ENCODE measurements at regions not wholly inside any gene's neighbourhood (a gene's known extent, or its start where the extent isn't known, plus 50 kb on each side); places are given as distances from the start of the nearest gene placed in this dataset.

DNA sequence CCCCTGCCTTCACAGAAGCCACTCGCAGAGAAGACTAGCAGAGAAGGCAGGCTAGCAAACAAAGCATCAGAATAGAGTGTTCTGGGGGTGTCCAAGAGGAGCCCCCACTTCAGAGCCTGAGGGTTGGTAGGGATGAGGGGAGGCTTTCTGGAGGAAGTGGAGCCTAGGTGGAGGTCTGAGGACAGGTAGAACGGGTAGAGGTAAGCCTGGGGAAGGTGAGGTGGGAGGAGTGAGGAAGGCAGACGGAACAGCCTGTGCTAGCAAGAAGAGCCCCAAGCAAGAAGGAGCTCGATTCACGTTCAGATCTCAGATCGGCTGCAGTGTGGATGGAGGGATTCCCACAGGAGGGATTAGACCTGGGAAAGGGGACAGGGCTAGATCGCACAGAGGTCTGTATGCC is 66.0 kb upstream of the DUSP5 start:
- TF ChIP-seq GATA3 (IDR thresholded peaks at IDR 0.05; ENCODE audit: low read depth, low read length), result no peak
- TF ChIP-seq GATA2 (IDR thresholded peaks at IDR 0.05; ENCODE audit: low read depth, low read length), result no peak
